ENCODE measurements at regions not wholly inside any gene's neighbourhood (a gene's known extent, or its start where the extent isn't known, plus 50 kb on each side); places are given as distances from the start of the nearest gene placed in this dataset.

DNA sequence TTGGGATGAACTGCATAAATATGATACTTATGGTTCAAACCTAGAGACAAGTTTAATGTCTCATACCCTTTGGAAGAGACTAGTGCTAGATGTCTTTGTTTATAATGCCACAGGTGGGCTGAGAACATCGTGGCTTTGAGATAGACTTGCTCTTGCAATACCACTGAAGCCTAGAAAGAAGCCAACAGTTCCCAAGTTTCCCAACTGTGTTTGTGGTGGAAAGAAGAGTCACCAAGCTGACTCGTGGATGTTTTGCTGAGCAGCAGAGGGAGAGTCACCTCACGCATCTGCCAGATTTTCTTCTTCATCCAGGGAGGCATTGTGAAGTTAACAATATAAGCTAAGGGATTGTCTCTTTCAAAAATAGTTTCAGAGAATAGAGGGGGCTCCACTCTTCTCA, 1076.2 kb downstream of the C4orf33 start:
- DNase-seq (ENCODE audit: low spot score): no peak

GRCh38 chr4:130178106-130178505, 1082.2 kb downstream of the C4orf33 start:
- DNase-seq (ENCODE audit: low spot score): no peak

DNA sequence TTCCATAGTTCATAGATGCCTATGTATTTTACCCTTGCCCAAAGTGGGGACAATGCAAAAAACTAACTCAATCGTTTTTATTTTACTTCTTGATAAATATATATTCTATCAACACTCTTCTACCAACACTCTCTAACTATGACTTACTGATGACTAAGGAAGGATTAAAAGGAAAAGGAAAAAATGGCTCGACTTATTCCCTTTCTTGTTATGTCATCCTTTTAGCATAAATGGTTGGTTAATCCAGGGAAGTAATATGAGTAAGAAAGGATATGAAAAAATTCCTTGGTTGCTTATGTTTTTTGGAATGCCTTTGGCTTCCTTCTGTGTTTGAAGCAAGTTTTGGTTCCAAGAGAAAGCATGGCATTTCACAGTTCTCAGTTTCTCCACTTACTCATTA, 1087.1 kb downstream of the C4orf33 start:
- DNase-seq (ENCODE audit: low spot score): no peak

GRCh38 chr4:130183766-130184165, 1087.8 kb downstream of the C4orf33 start:
- DNase-seq (ENCODE audit: low spot score): no peak

DNA sequence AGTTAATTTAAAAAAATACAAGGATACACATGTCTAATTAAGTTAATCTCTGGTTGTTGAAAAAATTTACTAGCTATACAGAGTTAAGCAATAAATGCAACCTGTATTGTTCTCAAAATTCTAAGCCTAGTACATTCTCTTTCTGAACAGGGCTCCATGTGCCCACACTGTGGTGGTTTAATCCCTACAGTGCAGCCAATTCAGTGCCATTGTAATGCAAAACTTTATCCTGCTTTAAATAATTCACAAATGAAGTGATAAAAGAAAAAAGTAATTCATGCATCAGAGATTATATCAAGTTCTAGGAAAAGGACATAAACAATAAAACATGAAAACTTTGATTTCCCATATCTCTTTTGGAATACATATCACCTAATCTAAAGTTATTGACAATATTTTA, 1089.2 kb downstream of the C4orf33 start:
- no peak for DNase-seq (ENCODE audit: low spot score)

DNA sequence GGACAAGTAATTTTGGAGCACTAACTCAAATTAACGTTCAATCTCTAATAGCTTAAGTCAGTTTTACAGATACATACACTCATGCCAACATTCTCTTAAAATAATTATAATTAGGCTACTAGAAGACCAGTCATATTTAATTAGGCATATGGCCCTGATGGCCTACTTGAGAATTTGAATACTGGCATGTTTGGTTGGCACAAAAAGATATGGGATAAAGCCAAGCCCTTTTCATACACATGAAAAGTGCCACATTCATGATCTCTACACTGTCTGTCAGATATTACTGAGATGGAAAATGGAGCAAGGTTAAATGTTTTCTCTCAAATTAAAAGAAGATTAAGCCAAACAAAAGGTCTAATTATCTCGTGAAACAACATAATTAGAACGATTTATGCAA, 1091.0 kb downstream of the C4orf33 start:
- DNase-seq (ENCODE audit: low spot score): no peak

DNA sequence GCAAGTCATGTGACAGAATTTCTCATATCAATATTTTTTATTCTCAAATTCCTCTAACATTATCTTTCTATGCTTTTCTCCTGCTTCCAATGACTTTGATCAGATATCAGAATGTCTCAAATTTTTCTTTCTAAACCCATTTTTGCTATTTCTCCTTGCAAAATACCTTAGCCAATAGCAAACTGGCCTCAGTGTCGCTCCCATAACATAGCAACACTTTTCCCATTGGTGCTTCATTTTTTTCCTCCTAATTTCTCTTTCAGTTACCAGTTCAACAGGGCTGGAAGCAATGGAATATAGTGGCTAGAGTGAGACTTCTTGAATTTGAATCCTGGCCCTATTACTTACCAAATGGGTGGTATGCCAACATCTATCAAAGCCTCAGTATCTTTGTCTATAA, 1091.6 kb downstream of the C4orf33 start:
- DNase-seq (ENCODE audit: low spot score): no peak

DNA sequence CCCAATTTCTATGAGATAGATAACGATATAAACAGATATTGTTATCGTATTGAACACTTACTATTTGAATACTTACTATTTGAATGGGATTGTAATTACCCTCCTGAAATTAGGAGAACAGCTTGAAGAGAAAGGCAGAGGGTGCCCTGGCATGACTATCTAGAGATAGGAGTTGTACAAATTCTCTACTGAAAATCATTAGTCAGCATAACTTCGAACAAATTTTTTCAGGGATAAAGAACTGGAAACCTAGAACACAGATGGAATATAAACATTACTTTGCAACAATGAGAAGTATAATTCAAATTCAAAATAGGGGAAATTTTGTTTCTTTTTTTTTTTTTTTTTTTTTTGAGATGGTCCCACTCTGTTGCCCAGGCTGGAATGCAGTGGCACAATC, 1096.8 kb downstream of the C4orf33 start:
- no peak for DNase-seq (ENCODE audit: low spot score)

DNA sequence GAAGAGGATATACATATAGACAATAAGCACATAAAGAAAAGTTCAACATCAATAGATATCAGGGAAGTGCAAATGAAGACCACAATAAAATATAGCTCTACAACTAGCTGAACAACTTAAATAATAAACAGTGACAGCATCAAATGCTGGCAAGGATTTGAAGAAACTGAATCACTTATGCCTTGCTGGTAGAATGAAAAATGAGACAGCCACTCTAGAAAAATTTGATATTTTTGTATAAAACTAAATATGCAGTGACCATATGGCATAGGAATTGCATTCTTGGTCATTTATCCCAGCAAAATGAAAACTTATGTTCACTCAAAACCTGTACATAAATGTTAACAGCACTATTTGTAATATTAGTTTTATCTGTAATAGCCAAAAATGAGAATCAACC, 1102.0 kb downstream of the C4orf33 start:
- DNase-seq (ENCODE audit: low spot score): no peak

DNA sequence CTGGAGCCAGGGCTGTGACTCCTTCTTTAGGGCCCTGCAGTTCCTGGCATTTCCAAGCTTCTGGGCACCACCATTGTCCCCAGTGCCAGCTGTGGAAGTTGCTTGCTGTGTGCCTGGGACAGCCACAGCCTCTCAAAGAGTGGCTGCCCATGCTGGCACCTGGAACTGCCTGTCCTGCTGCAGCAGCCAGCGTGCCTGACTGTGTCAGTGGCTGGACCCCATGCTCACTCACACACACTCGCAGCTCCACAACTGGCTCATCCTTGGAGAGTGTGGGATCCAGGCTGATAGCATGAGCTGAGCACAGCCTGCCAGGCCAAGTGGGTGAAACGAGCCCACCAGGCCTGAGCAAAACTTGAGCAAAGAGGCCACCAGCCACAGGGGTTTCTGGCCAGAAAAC, 1107.6 kb downstream of the C4orf33 start:
- no peak for DNase-seq (ENCODE audit: low spot score)

- no peak for DNase-seq (ENCODE audit: low spot score)
These were observed 1114.9 kb downstream of the C4orf33 start for GRCh38 chr4:130210864-130211263.

DNA sequence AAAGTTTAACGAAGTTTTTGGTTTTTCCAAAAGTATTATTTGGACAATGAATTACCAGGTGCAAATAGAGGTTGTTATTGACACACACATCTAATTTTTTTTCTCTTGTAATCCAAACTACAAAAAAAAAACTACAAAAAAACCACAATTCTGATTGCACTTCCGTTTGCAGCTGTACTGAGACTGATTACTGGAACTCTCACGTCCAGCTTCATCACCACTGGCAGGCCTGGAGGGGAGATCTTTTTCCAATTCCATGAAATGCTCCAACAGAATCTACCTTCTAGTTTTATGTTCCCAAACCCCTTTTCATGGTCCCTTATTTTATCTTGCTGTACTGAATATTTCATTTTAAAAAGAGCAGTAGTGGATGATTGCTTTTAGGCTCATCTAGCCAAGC, 1118.3 kb downstream of the C4orf33 start:
- no peak for DNase-seq (ENCODE audit: low spot score)

DNA sequence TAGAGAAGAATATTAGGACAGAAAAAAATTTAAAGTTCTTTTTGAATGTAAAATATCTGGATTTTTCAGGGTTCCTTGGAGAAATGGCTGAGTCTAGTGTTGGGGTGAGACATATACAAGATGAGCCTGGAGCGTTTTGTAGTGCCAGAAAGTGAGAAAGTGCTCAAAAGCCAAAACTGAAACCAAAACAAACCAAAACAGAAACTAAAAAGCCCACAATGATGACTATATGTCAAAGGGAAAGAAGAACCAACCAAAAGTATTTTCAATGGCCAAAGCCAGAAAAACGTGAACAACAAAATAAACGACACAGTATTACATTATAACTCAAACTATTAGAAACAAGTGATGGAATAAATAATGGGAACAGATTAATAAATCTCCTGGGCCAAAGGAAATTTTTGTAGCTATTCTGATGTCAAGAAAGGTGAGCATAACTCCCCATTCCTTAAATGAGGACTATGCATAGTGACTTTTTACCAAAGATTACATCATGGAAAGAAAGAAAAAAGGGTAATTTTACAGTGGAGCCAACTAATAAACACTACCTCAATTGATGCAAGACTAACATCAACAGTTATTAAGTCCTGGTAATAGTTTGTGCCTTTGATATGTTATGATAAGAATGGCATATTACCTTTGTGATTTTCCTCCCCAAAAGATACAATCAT, 1137.6 kb downstream of the C4orf33 start:
- DNase-seq (ENCODE audit: low spot score): no peak

- DNase-seq (ENCODE audit: low spot score): no peak
These were observed 1142.2 kb downstream of the C4orf33 start for GRCh38 chr4:130238121-130238520.

GRCh38 chr4:130249002-130249401, 1153.0 kb downstream of the C4orf33 start:
- no peak for DNase-seq (ENCODE audit: low spot score)

DNA sequence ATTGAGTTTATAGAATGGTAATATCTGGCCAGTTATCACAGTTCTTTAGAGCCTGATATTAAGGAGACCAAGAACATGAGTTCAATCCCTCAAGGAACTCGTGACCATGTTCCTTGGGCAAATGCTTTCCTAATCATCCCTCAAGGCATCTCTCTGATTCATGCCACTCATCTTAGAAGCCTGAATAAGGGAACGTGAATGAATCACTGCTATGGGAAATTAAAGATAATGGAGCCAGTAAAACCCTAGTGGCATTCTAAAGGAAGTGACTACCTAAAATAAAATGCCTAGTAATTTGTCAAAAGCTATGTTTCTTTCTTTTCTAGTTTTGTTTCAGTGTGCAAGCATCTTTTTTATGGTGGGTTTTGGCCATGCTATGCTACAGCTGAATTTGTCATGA, 1161.3 kb downstream of the C4orf33 start:
- DNase-seq (ENCODE audit: low spot score): no peak

DNA sequence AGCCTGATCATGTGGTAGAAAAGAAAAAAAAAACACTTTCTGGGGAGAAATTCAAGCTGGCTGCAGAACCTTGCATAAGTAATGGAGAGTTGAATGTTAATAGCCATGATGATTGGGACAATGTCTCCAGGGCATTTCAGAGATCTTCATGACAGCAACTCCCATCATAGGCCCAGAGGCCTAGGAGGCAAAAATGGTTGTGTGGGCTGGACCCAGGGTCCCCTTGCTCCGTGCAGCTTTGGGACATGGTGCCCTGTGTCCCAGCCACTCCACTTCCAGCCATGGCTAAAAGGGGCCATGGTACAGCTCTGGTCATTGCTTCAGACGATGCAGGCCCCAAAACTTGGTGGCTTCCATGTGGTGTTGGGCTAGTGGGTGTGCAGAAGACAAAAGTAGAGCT, 1170.9 kb downstream of the C4orf33 start:
- DNase-seq (ENCODE audit: low spot score): no peak

DNA sequence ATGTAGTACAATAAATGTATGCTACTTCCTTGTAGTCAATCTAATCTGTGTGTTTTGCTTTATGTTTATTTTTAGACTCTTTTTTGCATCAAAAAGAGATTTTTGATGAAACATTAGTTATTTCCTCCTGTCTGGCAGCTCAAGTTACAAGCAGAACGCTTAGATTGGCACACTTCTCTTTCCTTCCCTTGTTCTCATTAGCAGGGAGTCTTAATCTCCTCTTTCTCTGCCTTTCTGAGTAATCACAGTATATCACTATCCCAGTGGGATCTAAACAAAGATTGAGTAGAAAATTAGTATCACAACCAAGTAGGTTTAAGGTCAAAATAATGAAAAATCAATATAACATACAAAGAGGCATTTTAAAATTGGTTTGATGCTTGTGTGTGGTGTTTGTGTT, 1192.6 kb downstream of the C4orf33 start:
- DNase-seq (ENCODE audit: low spot score): no peak

GRCh38 chr4:130293692-130294091, 1197.7 kb downstream of the C4orf33 start:
- no peak for DNase-seq (ENCODE audit: low spot score)

DNA sequence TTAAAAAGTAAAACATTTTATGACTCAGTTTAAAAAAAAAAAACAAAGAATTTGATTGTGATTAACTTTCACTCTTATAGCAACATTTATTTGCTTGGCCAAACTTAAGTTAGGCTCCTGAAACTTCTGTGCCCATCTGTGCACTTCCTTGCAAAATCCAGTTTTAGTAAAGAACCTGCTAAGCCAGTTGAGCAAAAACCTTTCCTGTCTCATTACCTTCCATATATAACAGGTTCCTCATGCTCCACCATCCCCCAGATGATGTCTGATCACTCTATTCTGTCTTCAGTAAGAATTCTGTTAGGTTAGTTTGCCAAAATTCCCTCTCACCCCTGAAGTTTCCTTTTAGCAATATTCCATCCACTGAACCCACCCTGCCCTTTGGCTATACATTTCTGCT, 1200.5 kb downstream of the C4orf33 start:
- no peak for DNase-seq (ENCODE audit: low spot score)

GRCh38 chr4:130306566-130306965, 1210.6 kb downstream of the C4orf33 start:
- no peak for DNase-seq (ENCODE audit: low spot score)

DNA sequence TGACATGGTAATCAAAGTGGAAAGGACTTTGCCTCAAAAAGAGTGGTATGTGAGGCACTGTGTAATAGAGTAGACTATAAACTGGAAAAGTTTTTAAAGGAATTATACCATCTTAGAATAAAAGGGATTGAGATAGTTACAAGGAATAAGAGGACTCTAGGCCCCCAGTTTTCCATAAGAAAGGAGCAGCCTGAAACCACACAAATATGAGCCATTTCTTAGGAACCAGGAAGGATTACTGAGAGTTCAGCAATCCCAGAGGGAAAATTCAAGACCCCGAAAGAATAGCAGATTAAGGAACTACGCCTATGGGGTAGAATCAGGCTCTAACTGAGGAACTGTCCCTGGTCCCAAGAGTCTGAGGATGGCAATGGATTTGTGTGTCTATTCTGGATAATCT, 1213.3 kb downstream of the C4orf33 start:
- DNase-seq (ENCODE audit: low spot score): no peak

DNA sequence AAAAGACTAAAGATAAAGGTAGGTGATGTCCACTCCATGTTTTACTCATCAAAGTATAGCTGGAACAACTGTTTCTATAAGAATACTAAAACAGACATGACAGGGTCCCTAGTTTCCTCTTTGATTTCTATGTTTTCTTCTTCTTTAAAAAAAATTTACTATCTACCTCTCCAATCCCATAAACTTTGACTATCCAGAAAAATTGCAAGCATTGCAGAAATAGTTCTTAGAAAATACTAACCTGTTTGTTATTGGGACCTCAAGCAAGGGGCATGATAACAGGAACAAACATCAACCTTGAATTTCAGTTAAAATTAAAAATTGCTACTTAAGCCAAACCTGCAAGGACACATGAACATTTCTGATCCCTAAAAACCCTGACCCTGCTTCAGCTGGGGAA, 1226.5 kb downstream of the C4orf33 start:
- DNase-seq (ENCODE audit: low spot score): no peak

DNA sequence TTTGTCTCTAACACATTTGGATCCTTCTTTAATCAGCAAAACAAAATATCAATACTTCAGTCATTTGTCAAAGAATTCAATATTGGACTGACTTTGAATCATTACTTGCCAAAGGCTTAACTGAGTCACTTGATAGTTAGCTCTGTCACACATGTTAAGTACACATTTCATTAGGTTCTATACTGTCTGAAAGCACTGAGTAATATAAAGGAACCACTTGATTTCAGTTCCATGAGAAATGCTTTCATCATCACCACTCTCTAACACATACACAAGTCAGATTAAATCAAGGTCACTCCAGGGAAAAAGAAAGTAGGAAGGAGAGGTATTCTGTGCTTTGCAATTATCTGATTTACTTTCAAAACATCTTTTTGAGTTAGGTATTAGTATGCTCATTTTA, 1233.1 kb downstream of the C4orf33 start:
- DNase-seq (ENCODE audit: low spot score): no peak

Measured in hematopoietic multipotent progenitor cell treated with erythropoietin and hydrocortisone succinate and interleukin-3 and kit ligand, for 15 days (in vitro differentiated cells).